H1 (cell line): ENCODE measurements at regions not wholly inside any gene's neighbourhood (a gene's known extent, or its start where the extent isn't known, plus 50 kb on each side); places are given as distances from the start of the nearest gene placed in this dataset.

Source experiments
- BRCA1 ChIP-seq: IDR thresholded peaks from 2 replicates; pipeline ENCODE4 v1.6.1; 2012; ENCODE audit warnings: low read depth, low read length, improper control_type of control experiment
- CEBPB ChIP-seq: IDR thresholded peaks from 2 replicates; pipeline ENCODE4 v1.6.1; 2012; ENCODE audit warnings: low read depth, low read length
- EP300 ChIP-seq, 2 experiments: IDR thresholded peaks; 1 replicate in 1 of 2; 2 replicates in 1 of 2; pipeline ENCODE4 v1.6.1; 2011 to 2012; ENCODE audit warnings: low read depth in 2 of 2, low read length in 2 of 2, mild to moderate bottlenecking in 2 of 2, borderline replicate concordance in 1 of 2, inconsistent platforms in 1 of 2, moderate library complexity in 1 of 2
- HDAC6 ChIP-seq: IDR thresholded peaks from one replicate; pipeline ENCODE4 v1.7.1; 2012; ENCODE audit warnings: low read depth, mild to moderate bottlenecking, inconsistent platforms, low read length, moderate library complexity
- JUN ChIP-seq: IDR thresholded peaks from 2 replicates; pipeline ENCODE4 v1.6.1; 2011; ENCODE audit warnings: low read depth, mild to moderate bottlenecking, improper control_type of control experiment, low read length
- KDM1A ChIP-seq: fragments of 200-600, 300-600 bp; sonication (generic); IDR thresholded peaks from 2 replicates; pipeline ENCODE4 v1.7.1; 2016; ENCODE audit warnings: mild to moderate bottlenecking, low read length, borderline replicate concordance
- POU5F1 ChIP-seq: IDR thresholded peaks from 2 replicates; pipeline ENCODE4 v1.6.1; 2011; ENCODE audit warnings: low read depth, mild to moderate bottlenecking, low read length, moderate library complexity
- RAD21 ChIP-seq, 2 experiments: IDR thresholded peaks in 1 of 2; conservative IDR thresholded peaks in 1 of 2; 2 replicates each; pipeline ENCODE4 v1.6.1; 2011; ENCODE audit warnings: low read depth in 2 of 2, low read length in 2 of 2, improper control_type of control experiment in 1 of 2, inconsistent platforms in 1 of 2, mild to moderate bottlenecking in 1 of 2, moderate library complexity in 1 of 2
- RFX5 ChIP-seq: IDR thresholded peaks from 2 replicates; pipeline ENCODE4 v1.6.1; 2011; ENCODE audit warnings: low read depth, low read length, improper control_type of control experiment, borderline replicate concordance
- SUZ12 ChIP-seq: fragments of 200-600 bp; sonication (generic); IDR thresholded peaks from 2 replicates; pipeline ENCODE4 v1.6.1; 2012; ENCODE audit warnings: mild to moderate bottlenecking, inconsistent platforms, low read length, moderate library complexity, mixed read lengths
- TCF12 ChIP-seq: IDR thresholded peaks from 2 replicates; pipeline ENCODE4 v1.6.1; 2011; ENCODE audit warnings: low read depth, mild to moderate bottlenecking, low read length
- TF ChIP-seq, protein P1 (sequence below): IDR thresholded peaks from 2 replicates; pipeline ENCODE4 v1.6.1; 2011; ENCODE audit warnings: low read length, improper control_type of control experiment
- TF ChIP-seq, protein P2 (sequence below), 3 experiments: IDR thresholded peaks; 1 replicate in 2 of 3; 2 replicates in 1 of 3; pipeline versions ENCODE4 v1.5.1 to v1.6.1; 2011; ENCODE audit warnings: low read length in 3 of 3, mild to moderate bottlenecking in 3 of 3, inconsistent platforms in 2 of 3, low read depth in 1 of 3, moderate library complexity in 1 of 3; ENCODE audit not compliant: insufficient read depth in 1 of 3; ENCODE audit errors: control extremely low read depth in 1 of 3

DNA sequence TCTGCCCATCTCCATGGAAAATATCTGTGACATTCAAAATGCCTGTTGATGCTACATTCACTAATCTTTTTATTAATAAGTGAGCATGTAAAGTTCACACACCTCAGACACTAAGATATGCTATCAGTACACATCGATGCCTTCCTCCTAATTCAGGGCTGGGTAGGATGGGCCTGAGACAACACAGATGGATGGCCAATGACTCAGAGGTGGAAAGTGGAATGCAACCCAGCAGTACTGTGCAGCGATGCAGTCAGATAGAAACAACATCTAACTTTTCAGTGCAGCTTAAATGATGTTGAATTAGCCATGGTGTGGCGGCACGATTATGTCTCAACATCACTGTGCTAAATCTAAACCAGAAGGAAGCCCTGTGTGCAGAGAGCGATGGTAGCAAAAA, 161.6 kb upstream of the KCNJ15 start:
- TF ChIP-seq HDAC6, result no peak
- no peak for TF ChIP-seq RFX5
- TF ChIP-seq POU5F1, result no peak
- TF ChIP-seq JUN, result no peak
- TF ChIP-seq, protein P1, sequence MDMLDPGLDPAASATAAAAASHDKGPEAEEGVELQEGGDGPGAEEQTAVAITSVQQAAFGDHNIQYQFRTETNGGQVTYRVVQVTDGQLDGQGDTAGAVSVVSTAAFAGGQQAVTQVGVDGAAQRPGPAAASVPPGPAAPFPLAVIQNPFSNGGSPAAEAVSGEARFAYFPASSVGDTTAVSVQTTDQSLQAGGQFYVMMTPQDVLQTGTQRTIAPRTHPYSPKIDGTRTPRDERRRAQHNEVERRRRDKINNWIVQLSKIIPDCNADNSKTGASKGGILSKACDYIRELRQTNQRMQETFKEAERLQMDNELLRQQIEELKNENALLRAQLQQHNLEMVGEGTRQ, result no peak
- no peak for TF ChIP-seq RAD21 (IDR thresholded peaks at IDR 0.05 in 1 of 2, conservative IDR thresholded peaks at IDR 0.05 in 1 of 2; ENCODE audit: low read depth in 2 of 2, low read length in 2 of 2)
- no peak for TF ChIP-seq EP300 (IDR thresholded peaks at IDR 0.05; ENCODE audit: borderline replicate concordance in 1 of 2, low read depth in 2 of 2, low read length in 2 of 2)
- no peak for TF ChIP-seq TCF12
- TF ChIP-seq, protein P2, sequence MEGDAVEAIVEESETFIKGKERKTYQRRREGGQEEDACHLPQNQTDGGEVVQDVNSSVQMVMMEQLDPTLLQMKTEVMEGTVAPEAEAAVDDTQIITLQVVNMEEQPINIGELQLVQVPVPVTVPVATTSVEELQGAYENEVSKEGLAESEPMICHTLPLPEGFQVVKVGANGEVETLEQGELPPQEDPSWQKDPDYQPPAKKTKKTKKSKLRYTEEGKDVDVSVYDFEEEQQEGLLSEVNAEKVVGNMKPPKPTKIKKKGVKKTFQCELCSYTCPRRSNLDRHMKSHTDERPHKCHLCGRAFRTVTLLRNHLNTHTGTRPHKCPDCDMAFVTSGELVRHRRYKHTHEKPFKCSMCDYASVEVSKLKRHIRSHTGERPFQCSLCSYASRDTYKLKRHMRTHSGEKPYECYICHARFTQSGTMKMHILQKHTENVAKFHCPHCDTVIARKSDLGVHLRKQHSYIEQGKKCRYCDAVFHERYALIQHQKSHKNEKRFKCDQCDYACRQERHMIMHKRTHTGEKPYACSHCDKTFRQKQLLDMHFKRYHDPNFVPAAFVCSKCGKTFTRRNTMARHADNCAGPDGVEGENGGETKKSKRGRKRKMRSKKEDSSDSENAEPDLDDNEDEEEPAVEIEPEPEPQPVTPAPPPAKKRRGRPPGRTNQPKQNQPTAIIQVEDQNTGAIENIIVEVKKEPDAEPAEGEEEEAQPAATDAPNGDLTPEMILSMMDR (IDR thresholded peaks at IDR 0.05; ENCODE audit: control extremely low read depth in 1 of 3, insufficient read depth in 1 of 3, low read depth in 1 of 3, low read length in 3 of 3), result no peak
- TF ChIP-seq SUZ12, result no peak
- no peak for TF ChIP-seq KDM1A
- no peak for TF ChIP-seq CEBPB
- no peak for TF ChIP-seq BRCA1
